ENCODE measurements at regions not wholly inside any gene's neighbourhood (a gene's known extent, or its start where the extent isn't known, plus 50 kb on each side); places are given as distances from the start of the nearest gene placed in this dataset.

DNA sequence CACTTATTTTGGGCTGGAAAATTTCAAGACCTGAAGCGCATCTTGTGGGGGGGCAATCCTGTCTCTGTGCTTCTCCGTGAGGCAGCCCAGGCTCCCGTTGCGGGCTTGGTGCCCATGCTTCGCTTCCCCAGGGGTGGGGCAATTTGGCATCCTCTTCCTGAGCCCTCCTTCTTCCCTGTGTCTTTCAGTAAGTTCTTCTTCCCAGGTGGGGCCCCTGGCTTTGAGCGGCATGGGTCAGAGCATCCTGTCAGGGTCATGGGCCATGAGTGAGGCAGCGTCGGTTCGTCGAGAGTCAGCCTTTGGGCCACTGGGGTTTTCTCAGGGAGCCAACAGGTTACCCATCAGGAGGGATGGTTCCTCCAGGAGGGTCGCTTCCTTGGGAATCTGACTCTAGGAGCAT is 200.7 kb downstream of the UBE3A start:
- TF ChIP-seq, protein P1, sequence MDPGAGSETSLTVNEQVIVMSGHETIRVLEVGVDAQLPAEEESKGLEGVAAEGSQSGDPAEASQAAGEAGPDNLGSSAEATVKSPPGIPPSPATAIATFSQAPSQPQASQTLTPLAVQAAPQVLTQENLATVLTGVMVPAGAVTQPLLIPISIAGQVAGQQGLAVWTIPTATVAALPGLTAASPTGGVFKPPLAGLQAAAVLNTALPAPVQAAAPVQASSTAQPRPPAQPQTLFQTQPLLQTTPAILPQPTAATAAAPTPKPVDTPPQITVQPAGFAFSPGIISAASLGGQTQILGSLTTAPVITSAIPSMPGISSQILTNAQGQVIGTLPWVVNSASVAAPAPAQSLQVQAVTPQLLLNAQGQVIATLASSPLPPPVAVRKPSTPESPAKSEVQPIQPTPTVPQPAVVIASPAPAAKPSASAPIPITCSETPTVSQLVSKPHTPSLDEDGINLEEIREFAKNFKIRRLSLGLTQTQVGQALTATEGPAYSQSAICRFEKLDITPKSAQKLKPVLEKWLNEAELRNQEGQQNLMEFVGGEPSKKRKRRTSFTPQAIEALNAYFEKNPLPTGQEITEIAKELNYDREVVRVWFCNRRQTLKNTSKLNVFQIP (CRISPR knock-in tag; IDR thresholded peaks at IDR 0.05; ENCODE audit: borderline replicate concordance, low read depth) = no peak
- TF ChIP-seq ZNF8 (CRISPR knock-in tag; IDR thresholded peaks at IDR 0.05) (no peak), ZNF565 (CRISPR knock-in tag; conservative IDR thresholded peaks at IDR 0.05; ENCODE audit: low read depth) (no peak), ZFP30 (CRISPR knock-in tag; IDR thresholded peaks at IDR 0.05) (no peak), TOX (CRISPR knock-in tag; IDR thresholded peaks at IDR 0.05; ENCODE audit: borderline replicate concordance) (no peak), ZFP3 (CRISPR knock-in tag; IDR thresholded peaks at IDR 0.05) (no peak)
